WTC11 (cell line): ENCODE measurements at regions not wholly inside any gene's neighbourhood (a gene's known extent, or its start where the extent isn't known, plus 50 kb on each side); places are given as distances from the start of the nearest gene placed in this dataset.

Source experiments
- CREB1 ChIP-seq: sonication (generic); formaldehyde crosslinking; IDR thresholded peaks from 2 replicates; pipeline ENCODE4 v1.8.0; 2023; ENCODE audit warnings: mild to moderate bottlenecking, missing genetic modification reagents
- CTCF ChIP-seq: fragments of 200-600 bp; IDR thresholded peaks from 2 replicates; pipeline ENCODE4 v1.8.0; 2022; ENCODE audit warnings: antibody characterized with exemption
- ELF4 ChIP-seq: sonication (generic); formaldehyde crosslinking; IDR thresholded peaks from 2 replicates; pipeline ENCODE4 v1.8.1; 2022; ENCODE audit warnings: low read depth, mild to moderate bottlenecking, moderate library complexity, missing genetic modification reagents
- USF2 ChIP-seq: sonication (generic); formaldehyde crosslinking; IDR thresholded peaks from 2 replicates; pipeline ENCODE4 v1.8.1; 2023; ENCODE audit warnings: mild to moderate bottlenecking, missing genetic modification reagents, moderate library complexity

DNA sequence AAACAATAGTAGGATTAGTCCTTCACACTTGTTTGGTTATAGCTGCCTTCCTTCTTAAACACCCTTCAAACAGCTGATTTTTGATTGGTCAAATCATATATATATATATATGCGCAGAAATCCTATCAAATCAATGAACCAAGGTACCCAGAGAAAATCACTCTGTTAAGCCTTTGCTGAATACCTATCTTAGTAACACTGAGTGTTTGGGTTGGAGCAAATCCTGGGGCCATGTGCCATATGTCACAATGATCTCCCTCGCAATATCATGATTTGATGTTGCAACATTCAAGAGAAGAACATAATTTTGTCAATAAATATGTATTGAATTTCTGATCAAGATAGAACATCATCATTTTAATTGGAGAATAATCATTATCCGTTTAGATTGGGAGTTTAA, 795.6 kb downstream of the REEP3 start:
- TF ChIP-seq CTCF (no peak), CREB1 (CRISPR knock-in tag) (no peak), USF2 (CRISPR knock-in tag) (no peak), ELF4 (CRISPR knock-in tag) (no peak)
